ENCODE measurements at regions not wholly inside any gene's neighbourhood (a gene's known extent, or its start where the extent isn't known, plus 50 kb on each side); places are given as distances from the start of the nearest gene placed in this dataset.

- H2AFZ ChIP-seq (ENCODE audit: low read length): no peak overlapping the region
- H4K91ac ChIP-seq (ENCODE audit: insufficient read length, low read depth, low read length): no peak overlapping the region
- H3K4me1 ChIP-seq (ENCODE audit: insufficient read depth, low read length): no peaks in the 10 kb centered on the region
- H3K79me2 ChIP-seq (ENCODE audit: insufficient read depth, low read length): no peaks in the 10 kb centered on the region
- H3K27ac Mint-ChIP-seq: no peak overlapping the region
- no peak overlapping the region for H4K5ac ChIP-seq (ENCODE audit: insufficient read length, low read depth, low read length)
- no peak overlapping the region for H3K14ac ChIP-seq (ENCODE audit: insufficient read depth, low read length)
- no peak overlapping the region for H3K4me2 ChIP-seq (ENCODE audit: insufficient read depth, insufficient read length, low read length)
- H3K27me3 ChIP-seq (ENCODE audit: insufficient read depth, low read length): no peaks in the 10 kb centered on the region
- no peaks in the 10 kb centered on the region for H3K36me3 Mint-ChIP-seq (ENCODE audit: insufficient read depth in 1 of 3, low read depth in 3 of 3)
- no peaks in the 10 kb centered on the region for H3K79me1 ChIP-seq (ENCODE audit: insufficient read depth, low read depth, low read length, poor library complexity, severe bottlenecking)
- H3K4ac ChIP-seq (ENCODE audit: low read depth, low read length): no peak overlapping the region
- H3K4me3 Mint-ChIP-seq: no peak overlapping the region
- no peak overlapping the region for H2BK120ac ChIP-seq (ENCODE audit: low read depth, low read length, poor library complexity, severe bottlenecking)
- H3K9me3 Mint-ChIP-seq: no peaks in the 10 kb centered on the region; a peak in 2 of 5 replicates
- H4K8ac ChIP-seq (replicated peaks; ENCODE audit: insufficient read length, low read depth, low read length): no peak overlapping the region
- no peak overlapping the region for H3K18ac ChIP-seq (ENCODE audit: insufficient read length, low read depth, low read length)
- H3K23ac ChIP-seq (ENCODE audit: insufficient read length, low read depth, low read length): no peak overlapping the region
- H2BK12ac ChIP-seq (ENCODE audit: insufficient read length, low read depth, low read length): no peak overlapping the region
- H2BK15ac ChIP-seq (ENCODE audit: low read depth, low read length): no peak overlapping the region
- H3K56ac ChIP-seq (ENCODE audit: insufficient read length, low read depth, low read length): no peak overlapping the region
- no peak overlapping the region for H2AK5ac ChIP-seq (ENCODE audit: insufficient read length, low read length)
- H3K27me3 Mint-ChIP-seq (ENCODE audit: low read depth): no peaks in the 10 kb centered on the region
- DNase-seq: no peak
- no peaks in the 10 kb centered on the region for H4K20me1 ChIP-seq (ENCODE audit: control insufficient read depth, insufficient read depth, insufficient read length)
- H3K9ac ChIP-seq (ENCODE audit: extremely low read depth, insufficient read length, low read length): no peak overlapping the region
- H3K23me2 ChIP-seq (ENCODE audit: insufficient read length, low read depth, low read length, poor library complexity, severe bottlenecking): no peaks in the 10 kb centered on the region
- H3K9me3 ChIP-seq (ENCODE audit: control insufficient read depth, low read depth, low read length): no peaks in the 10 kb centered on the region
- no peak overlapping the region for H3K27ac ChIP-seq (ENCODE audit: insufficient read length, low read depth, low read length)
- no peaks in the 10 kb centered on the region for H3K4me1 Mint-ChIP-seq
- H2BK20ac ChIP-seq (ENCODE audit: low read depth, low read length, poor library complexity, severe bottlenecking): no peak overlapping the region
- no peak for TF ChIP-seq CTCF (conservative IDR thresholded peaks at IDR 0.05)
- H2BK5ac ChIP-seq (ENCODE audit: insufficient read length, low read length): no peak overlapping the region
- WGBS (ENCODE audit: extremely low coverage, insufficient read length, low lambda C conversion rate): no CpG with 5 or more reads among the region's 1 CpG
- no peak overlapping the region for H3T11ph ChIP-seq (ENCODE audit: low read length)
Observed at GRCh38 chr3:152172460-152172859, 96.3 kb upstream of the MBNL1 start.

Measured in H9 (cell line).